ENCODE measurements at regions not wholly inside any gene's neighbourhood (a gene's known extent, or its start where the extent isn't known, plus 50 kb on each side); places are given as distances from the start of the nearest gene placed in this dataset.
A peak's percentile ranks its signal among the peaks of the same experiment; 100 is the strongest.

DNA sequence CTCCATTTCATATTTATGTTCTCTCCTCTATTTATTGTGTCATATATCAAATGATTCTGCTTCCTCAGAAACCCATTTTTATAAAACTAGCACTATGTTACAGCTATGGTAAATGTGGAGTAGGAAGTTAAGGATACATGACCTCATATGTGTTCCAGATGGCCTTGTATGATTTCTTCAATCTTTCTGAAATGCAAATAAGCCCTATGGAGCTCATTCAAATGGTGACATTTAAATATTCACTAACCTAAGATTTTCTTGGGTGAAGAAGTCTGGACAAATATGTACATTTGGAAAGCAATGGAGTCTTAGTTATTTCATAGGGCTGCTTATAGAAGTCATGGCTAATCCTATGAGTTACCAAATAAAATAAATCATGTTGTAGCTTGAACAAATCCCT lies 782.5 kb downstream of the STPG2 start:
- TF ChIP-seq POLR2A (IDR thresholded peaks at IDR 0.05; ENCODE audit: low read depth, low read length) (no peak), JUN (IDR thresholded peaks at IDR 0.05; ENCODE audit: borderline replicate concordance, insufficient read depth, insufficient read length, low read depth) (no peak), MYC (IDR thresholded peaks at IDR 0.05; ENCODE audit: low read depth, low read length) (no peak), EZH2 (IDR thresholded peaks at IDR 0.05; ENCODE audit: borderline replicate concordance, low read depth, low read length, severe bottlenecking) (no peak)
- TF ChIP-seq, protein P1, sequence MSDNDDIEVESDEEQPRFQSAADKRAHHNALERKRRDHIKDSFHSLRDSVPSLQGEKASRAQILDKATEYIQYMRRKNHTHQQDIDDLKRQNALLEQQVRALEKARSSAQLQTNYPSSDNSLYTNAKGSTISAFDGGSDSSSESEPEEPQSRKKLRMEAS (IDR thresholded peaks at IDR 0.05; ENCODE audit: insufficient read depth, insufficient read length): no peak
- H3K4me3 ChIP-seq (replicated peaks in 1 of 3; ENCODE audit: insufficient read depth in 1 of 3, low read depth in 1 of 3, low read length in 3 of 3): no peak overlapping the region
- CTCF ChIA-PET: no interaction called here
- intact Hi-C loops (cut with micrococcal nuclease) (no loop called here), dilution Hi-C loops (cut with MboI; ENCODE audit: extremely low pct_ligation_motif_present, low sequenced_read_pairs) (no loop called here)
- H3K9me3 ChIP-seq (replicated peaks; ENCODE audit: control insufficient read depth, insufficient read depth, low read length): no peaks in the 10 kb centered on the region
- H3K4me1 ChIP-seq (ENCODE audit: control insufficient read depth, extremely low read depth, insufficient read depth, low read length): no peaks in the 10 kb centered on the region
- no TSS peak for BruUV-seq (replicated peaks)
- H3K9me1 ChIP-seq (replicated peaks; ENCODE audit: control insufficient read depth, extremely low read depth, insufficient read depth, low read length): no peaks in the 10 kb centered on the region
- no peaks in the 10 kb centered on the region for H3K36me3 ChIP-seq (ENCODE audit: control insufficient read depth in 2 of 2, extremely low read depth in 1 of 2, insufficient read depth in 2 of 2, low read length in 2 of 2)
- no peaks in the 10 kb centered on the region for H4K20me1 ChIP-seq (replicated peaks; ENCODE audit: control insufficient read depth, extremely low read depth, insufficient read depth, low read length)
- no peak for DNase-seq (ENCODE audit: low read depth, low spot score)
- no peaks in the 10 kb centered on the region for H3K79me2 ChIP-seq (ENCODE audit: control insufficient read depth, insufficient read depth, low read length)
- POLR2A ChIA-PET: no interaction called here
- FAIRE-seq: no peak
- H3K27ac ChIP-seq (ENCODE audit: insufficient read depth, low read depth, low read length): no peak overlapping the region
- no peak overlapping the region for H3K4me2 ChIP-seq (ENCODE audit: insufficient read depth, low read length)
- H3K27me3 ChIP-seq (ENCODE audit: control insufficient read depth in 2 of 2, insufficient read depth in 2 of 2, low read length in 2 of 2): no peaks in the 10 kb centered on the region
- H2AFZ ChIP-seq (ENCODE audit: low read depth, low read length): no peak overlapping the region
- H3K9ac ChIP-seq (replicated peaks; ENCODE audit: extremely low read depth, insufficient read depth, low read length): no peak overlapping the region

DNA sequence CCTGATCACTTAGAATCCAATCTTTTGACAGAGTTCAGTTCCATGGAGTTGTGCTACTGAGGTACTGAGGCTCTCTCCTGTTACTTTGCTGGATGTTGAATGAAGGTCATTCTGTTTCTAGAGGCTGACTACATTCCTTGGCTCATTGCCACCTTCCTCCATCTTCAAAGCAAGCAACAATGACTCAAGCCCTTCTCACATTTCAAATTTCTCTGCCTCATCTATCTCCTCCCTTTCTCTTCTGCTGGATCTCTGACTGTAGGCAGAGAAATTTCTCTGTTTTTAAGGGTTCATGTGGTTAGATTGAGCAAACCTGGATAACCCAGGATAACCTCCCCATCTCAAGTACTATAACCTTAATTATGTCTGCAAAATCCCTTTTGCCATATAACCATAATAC lies 775.4 kb downstream of the STPG2 start:
- H3K9ac ChIP-seq (replicated peaks; ENCODE audit: extremely low read depth, insufficient read depth, low read length): no peak overlapping the region
- dilution Hi-C loops (cut with MboI; ENCODE audit: extremely low pct_ligation_motif_present, low sequenced_read_pairs): no loop called here
- intact Hi-C loops (cut with micrococcal nuclease): no loop called here
- no peaks in the 10 kb centered on the region for H3K4me1 ChIP-seq (ENCODE audit: control insufficient read depth, extremely low read depth, insufficient read depth, low read length)
- peak; percentile 26 for FAIRE-seq
- no peak overlapping the region for H3K4me3 ChIP-seq (replicated peaks in 1 of 3; ENCODE audit: insufficient read depth in 1 of 3, low read depth in 1 of 3, low read length in 3 of 3)
- no peaks in the 10 kb centered on the region for H3K79me2 ChIP-seq (ENCODE audit: control insufficient read depth, insufficient read depth, low read length)
- no peaks in the 10 kb centered on the region for H3K9me1 ChIP-seq (replicated peaks; ENCODE audit: control insufficient read depth, extremely low read depth, insufficient read depth, low read length)
- no peaks in the 10 kb centered on the region for H3K27me3 ChIP-seq (ENCODE audit: control insufficient read depth in 2 of 2, insufficient read depth in 2 of 2, low read length in 2 of 2)
- H3K36me3 ChIP-seq (ENCODE audit: control insufficient read depth in 2 of 2, extremely low read depth in 1 of 2, insufficient read depth in 2 of 2, low read length in 2 of 2): no peaks in the 10 kb centered on the region
- ChIA-PET POLR2A (no interaction called here), CTCF (interaction anchor here (0.6 kb wide), 1 partner anchor 26 kb away, joined by 3 read pairs; no protein-coding TSS in a partner anchor)
- TF ChIP-seq JUN (IDR thresholded peaks at IDR 0.05; ENCODE audit: borderline replicate concordance, insufficient read depth, insufficient read length, low read depth) (no peak), FOS (IDR thresholded peaks at IDR 0.05; ENCODE audit: borderline replicate concordance, insufficient read depth, low read length) (no peak), EZH2 (IDR thresholded peaks at IDR 0.05; ENCODE audit: borderline replicate concordance, low read depth, low read length, severe bottlenecking) (no peak), GATA2 (IDR thresholded peaks at IDR 0.05; ENCODE audit: insufficient read depth, insufficient read length, low read depth, low read length) (no peak), MYC (IDR thresholded peaks at IDR 0.05; ENCODE audit: low read depth, low read length) (no peak), POLR2AphosphoS5 (IDR thresholded peaks at IDR 0.05; ENCODE audit: insufficient read depth, low read depth, low read length) (no peak), POLR2A (IDR thresholded peaks at IDR 0.05; ENCODE audit: low read depth, low read length) (no peak)
- TF ChIP-seq, protein P2, sequence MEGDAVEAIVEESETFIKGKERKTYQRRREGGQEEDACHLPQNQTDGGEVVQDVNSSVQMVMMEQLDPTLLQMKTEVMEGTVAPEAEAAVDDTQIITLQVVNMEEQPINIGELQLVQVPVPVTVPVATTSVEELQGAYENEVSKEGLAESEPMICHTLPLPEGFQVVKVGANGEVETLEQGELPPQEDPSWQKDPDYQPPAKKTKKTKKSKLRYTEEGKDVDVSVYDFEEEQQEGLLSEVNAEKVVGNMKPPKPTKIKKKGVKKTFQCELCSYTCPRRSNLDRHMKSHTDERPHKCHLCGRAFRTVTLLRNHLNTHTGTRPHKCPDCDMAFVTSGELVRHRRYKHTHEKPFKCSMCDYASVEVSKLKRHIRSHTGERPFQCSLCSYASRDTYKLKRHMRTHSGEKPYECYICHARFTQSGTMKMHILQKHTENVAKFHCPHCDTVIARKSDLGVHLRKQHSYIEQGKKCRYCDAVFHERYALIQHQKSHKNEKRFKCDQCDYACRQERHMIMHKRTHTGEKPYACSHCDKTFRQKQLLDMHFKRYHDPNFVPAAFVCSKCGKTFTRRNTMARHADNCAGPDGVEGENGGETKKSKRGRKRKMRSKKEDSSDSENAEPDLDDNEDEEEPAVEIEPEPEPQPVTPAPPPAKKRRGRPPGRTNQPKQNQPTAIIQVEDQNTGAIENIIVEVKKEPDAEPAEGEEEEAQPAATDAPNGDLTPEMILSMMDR (IDR thresholded peaks at IDR 0.05; ENCODE audit: extremely low read depth in 1 of 2, insufficient read depth in 1 of 2, low read depth in 1 of 2, low read length in 2 of 2): no peak
- TF ChIP-seq, protein P1 (IDR thresholded peaks at IDR 0.05; ENCODE audit: insufficient read depth, insufficient read length): no peak
- H4K20me1 ChIP-seq (replicated peaks; ENCODE audit: control insufficient read depth, extremely low read depth, insufficient read depth, low read length): no peaks in the 10 kb centered on the region
- H3K9me3 ChIP-seq (replicated peaks; ENCODE audit: control insufficient read depth, insufficient read depth, low read length): no peaks in the 10 kb centered on the region
- no TSS peak for BruUV-seq (replicated peaks)
- H3K27ac ChIP-seq (ENCODE audit: insufficient read depth, low read depth, low read length): no peak overlapping the region
- peak; percentile 32 for DNase-seq (ENCODE audit: low read depth, low spot score)
- H3K4me2 ChIP-seq (ENCODE audit: insufficient read depth, low read length): no peak overlapping the region
- no peak overlapping the region for H2AFZ ChIP-seq (ENCODE audit: low read depth, low read length)
